Mammary epithelial cell (primary cell): ENCODE measurements at regions not wholly inside any gene's neighbourhood (a gene's known extent, or its start where the extent isn't known, plus 50 kb on each side); places are given as distances from the start of the nearest gene placed in this dataset.

ENCODE experiments used
- EZH2 ChIP-seq: IDR thresholded peaks from 2 replicates; pipeline ENCODE4 v1.6.1; 2012; ENCODE audit warnings: low read length, inconsistent platforms, borderline replicate concordance
- TF ChIP-seq, protein P1 (sequence below), 2 donors: IDR thresholded peaks in 1 of 2; conservative IDR thresholded peaks in 1 of 2; 2 replicates each; pipeline ENCODE4 v1.5.1; 2011 to 2012; ENCODE audit warnings: inconsistent platforms in 2 of 2, low read length in 2 of 2, mild to moderate bottlenecking in 2 of 2, control low read depth in 1 of 2, low read depth in 1 of 2; ENCODE audit not compliant: insufficient read depth in 1 of 2; ENCODE audit errors: extremely low read depth in 1 of 2

DNA sequence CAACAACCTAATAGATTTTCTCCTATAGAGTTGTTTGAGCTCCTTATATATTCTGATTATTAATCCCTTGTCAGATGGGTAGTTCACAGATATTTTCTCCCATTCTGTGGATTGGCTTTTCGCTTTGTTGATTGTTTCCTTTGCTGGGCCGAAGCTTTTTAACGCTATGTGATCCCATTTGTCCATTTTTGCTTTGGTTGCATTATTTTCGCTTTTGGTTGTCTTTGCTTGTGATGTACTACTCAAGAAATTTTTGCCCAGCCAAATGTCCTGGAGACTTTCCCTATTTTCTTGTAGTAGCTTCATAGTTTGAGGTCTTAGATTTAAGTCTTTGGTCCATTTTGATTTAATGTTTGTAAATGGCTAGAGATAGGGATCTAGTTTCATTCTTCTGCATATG lies 258.4 kb upstream of the FAR2 start:
- TF ChIP-seq, protein P1, sequence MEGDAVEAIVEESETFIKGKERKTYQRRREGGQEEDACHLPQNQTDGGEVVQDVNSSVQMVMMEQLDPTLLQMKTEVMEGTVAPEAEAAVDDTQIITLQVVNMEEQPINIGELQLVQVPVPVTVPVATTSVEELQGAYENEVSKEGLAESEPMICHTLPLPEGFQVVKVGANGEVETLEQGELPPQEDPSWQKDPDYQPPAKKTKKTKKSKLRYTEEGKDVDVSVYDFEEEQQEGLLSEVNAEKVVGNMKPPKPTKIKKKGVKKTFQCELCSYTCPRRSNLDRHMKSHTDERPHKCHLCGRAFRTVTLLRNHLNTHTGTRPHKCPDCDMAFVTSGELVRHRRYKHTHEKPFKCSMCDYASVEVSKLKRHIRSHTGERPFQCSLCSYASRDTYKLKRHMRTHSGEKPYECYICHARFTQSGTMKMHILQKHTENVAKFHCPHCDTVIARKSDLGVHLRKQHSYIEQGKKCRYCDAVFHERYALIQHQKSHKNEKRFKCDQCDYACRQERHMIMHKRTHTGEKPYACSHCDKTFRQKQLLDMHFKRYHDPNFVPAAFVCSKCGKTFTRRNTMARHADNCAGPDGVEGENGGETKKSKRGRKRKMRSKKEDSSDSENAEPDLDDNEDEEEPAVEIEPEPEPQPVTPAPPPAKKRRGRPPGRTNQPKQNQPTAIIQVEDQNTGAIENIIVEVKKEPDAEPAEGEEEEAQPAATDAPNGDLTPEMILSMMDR (conservative IDR thresholded peaks at IDR 0.05 in 1 of 2, IDR thresholded peaks at IDR 0.05 in 1 of 2; ENCODE audit: extremely low read depth in 1 of 2, insufficient read depth in 1 of 2, low read depth in 1 of 2, low read length in 2 of 2): no peak
- TF ChIP-seq EZH2: no peak
